DMS 273 (cell line): ENCODE measurements at regions not wholly inside any gene's neighbourhood (a gene's known extent, or its start where the extent isn't known, plus 50 kb on each side); places are given as distances from the start of the nearest gene placed in this dataset.
"Not testable (repeated sequence)": the region's sequence is repeated elsewhere in the genome, so short reads cannot be mapped to it uniquely, and the experiment has no call there.

Experiments
- DNase-seq: peaks from one replicate; lab custom pipeline; 2025; ENCODE audit not compliant: unreplicated experiment; lab: John Stamatoyannopoulos, UW

GRCh38 chr6:12543953-12544352, 172.6 kb upstream of the PHACTR1 start:
- no peak for DNase-seq

DNA sequence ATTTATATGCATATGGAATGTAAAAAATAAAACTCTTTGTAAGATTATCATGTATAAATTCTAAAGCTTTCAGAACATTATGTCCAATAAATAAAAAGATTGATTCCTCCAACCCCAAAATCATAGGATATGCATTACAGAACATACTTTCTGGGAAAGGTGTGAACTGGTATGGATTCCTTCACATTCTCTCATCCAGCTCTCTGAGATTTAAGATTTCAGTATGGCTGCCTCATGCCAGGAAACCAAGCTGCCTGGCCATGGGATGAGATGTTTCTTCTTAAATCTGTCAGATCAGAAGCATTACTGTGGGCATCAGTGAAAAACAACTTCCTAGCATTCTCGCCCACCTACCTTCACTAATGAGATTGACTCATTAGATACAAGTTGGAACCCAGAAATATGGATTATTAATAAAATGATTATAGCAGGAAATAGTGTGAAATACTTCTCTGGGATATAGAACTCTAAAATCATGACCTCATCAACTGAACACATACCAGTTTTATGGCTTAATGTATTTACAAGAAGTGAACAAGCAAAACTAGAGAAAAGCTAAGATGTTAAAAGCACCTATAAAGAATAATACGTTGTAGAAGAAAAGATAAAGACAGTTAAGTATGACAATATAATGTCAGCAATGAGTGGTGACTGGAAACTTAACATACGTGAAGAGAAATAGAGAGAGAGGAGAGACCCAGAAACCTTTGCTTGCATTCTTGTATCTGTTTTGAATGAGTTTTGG, 171.6 kb upstream of the PHACTR1 start:
- DNase-seq, result no peak

DNA sequence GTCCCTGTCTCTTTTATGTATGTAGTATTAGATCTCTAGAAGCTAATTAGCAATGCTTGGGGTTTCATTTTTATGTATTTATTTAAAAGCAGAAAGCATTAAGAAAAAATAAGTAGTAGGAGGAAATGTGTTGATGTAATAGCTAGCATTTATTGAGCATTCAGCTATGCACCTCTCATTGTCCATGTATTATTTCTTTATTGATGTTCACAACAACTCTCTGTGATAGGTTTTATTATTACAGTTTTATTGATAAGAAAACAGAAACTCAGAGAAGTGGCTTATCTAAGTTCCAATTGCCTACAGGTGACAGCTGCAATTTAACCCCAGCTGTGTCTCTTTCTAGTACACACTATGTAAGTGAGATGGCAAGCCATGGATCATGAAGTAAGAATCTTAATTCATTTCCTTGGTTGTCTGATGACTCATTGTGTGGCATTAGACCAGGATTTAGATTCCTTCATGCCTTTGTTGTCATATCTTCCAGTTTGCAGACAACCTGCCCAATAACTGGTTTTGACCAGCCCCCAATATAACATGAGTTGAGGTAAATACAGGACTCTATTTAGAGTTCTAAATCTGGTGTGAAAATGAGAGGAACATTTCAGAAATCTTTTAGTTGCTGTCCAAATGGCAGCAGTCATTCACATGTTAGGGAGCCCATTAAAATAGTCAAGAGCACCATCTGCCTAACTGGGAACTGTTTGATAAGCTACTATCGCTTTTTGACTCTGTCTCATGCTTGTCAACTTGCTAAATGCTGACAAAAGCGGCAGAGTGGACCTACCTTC, 170.8 kb upstream of the PHACTR1 start:
- no peak for DNase-seq

DNA sequence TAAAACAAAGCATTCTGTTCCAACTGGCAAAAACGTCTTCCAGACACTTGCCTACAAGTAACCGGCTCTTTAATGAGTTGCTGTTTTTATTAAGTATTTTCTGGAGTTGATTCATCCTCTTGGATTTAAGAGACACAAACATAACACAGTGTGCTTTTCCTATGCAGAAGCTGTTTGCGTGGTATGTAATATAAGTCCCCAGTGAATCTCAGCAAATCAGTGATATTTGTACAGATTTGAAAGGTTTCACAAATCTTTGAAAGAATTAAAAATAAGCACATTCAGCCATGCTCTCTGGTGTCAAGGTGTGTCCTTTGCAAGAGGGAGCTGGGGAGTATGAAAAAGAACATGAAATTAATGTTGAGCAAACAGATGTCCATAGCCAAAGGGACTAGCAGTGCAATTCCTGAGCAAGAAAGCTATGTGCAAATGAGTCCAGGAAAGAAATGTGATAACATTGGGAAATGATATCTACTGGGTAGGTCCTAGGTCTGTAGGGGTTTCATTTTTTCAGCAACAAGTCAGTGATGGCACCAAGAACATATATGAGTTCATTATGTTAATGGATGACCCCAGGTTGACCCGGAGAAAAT, 170.1 kb upstream of the PHACTR1 start:
- DNase-seq, result no peak

DNA sequence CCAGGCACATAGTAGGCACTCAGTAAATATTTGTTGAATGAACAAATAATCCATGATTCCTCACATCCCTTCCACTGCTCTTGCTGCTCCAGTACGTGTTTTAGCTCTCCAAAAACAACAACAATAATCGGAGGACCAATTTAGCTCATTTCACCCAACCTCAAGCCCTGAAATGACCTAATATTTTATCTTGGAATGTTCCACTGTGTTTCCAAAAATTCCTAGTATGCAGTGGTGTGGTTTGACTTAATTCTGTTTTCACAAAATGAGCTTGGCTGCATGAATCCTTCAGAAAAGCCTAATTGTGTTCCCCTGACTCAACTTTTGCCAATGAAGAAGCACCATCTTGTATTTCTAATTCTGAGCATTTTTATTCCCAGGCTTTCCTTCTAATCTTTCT, 168.0 kb upstream of the PHACTR1 start:
- no peak for DNase-seq

- not testable (repeated sequence) for DNase-seq
Observed at GRCh38 chr6:12549445-12549844, 167.1 kb upstream of the PHACTR1 start.

DNA sequence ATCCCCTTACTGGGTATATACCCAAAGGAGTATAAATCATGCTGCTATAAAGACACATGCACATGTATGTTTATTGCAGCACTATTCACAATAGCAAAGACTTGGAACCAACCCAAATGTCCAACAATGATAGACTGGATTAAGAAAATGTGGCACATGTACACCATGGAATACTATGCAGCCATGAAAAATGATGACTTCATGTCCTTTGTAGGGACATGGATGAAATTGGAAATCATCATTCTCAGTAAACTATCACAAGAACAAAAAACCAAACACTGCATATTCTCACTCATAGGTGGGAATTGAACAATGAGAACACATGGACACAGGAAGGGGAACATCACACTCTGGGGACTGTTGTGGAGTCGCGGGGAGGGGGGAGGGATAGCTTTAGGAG, 161.7 kb upstream of the PHACTR1 start:
- DNase-seq, result not testable (repeated sequence)

DNA sequence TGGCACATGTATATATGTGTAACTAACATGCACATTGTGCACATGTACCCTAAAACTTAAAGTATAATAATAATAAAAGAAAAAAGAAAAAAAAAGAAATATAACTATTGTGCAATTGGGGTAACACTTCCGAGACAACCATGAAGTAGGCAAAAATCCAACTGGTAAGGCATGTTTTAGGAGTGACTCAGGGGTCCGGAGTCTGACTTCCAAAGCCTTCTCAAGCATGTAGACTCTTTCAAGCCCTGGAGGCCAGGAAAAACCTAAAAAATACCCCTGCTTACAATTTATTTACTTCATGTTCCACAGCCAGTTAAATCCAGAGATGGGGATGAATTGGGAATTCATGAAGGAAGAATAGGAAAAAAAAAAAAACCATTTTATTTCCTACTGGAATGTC, 161.3 kb upstream of the PHACTR1 start:
- DNase-seq, result no peak

DNA sequence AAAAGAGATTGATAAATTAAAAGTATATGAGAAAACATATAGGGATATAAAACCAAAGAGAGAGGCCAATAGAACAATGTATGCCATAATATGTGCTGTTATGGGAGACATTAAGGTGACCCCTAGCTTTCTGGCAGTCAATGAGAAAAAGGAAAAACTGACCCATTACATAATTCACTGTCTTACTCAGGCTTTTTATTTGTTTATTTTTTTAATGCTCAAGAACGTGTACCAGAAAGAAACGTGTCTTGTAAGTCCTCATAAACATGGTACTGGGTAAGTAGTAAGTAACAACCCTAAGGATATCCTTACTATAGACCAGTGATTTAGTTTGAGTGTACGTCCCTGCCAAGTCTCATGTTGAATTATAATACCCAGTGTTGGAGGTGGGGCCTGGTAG, 160.8 kb upstream of the PHACTR1 start:
- no peak for DNase-seq

DNA sequence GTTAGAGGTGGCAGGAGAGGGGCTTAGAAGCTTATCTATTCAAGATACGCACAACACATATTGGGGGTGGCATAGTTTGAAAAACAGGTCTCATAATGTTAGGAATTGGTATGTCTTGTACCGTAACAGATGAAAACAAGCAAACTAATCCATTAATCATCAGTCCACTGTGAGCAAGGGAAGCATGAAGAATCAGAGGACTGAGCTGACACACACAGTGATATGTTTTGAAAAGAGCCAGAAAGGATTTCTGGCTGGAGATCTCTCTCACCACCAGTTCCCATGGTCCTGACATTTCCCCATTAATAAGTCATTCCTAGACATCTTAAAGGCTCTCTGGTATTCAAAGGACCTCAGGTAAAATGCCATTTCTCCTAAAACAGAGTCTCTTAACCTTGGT, 158.8 kb upstream of the PHACTR1 start:
- no peak for DNase-seq

GRCh38 chr6:12560315-12560714, 156.3 kb upstream of the PHACTR1 start:
- DNase-seq, result no peak

DNA sequence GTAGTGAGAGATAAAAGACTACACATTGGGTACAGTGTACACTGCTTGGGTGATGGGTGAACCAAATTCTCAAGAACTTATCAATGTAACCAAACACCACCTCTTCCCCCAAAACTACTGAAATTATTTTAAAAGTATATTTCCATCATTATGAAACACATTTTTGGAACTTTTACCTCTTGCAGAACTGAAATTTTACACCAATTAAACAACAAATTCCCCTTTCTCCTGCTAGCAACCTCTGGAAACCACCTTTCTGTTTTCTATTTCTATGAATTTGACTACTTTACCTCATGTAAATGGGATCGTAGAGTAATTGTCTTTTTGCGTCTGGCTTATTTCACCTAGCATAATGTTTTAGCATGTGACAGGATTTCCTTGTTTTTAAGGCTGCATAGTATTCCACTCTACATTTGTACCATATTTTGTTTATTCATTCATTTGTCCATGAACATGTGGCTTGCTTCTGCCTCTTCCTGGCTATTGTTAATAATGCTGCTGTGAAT, 149.9 kb upstream of the PHACTR1 start:
- DNase-seq, result no peak

DNA sequence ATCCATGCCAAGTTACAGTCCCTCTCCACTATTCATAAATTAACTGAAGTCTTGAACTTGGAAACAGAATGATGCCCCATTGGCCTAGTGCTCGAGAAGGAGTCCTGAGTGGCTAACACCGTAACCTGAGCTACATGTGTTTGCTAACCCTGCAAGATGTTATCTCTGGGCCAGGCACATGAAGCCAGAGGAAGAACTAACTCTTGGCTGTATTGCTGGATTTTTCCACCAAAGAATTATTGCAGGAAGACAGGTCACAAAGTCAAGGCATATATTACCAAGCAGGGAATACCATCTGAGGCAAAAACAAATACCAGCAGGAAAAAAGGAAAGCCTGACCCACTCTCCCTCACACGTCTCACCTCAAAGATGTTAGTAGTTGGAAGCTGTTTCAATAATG, 148.9 kb upstream of the PHACTR1 start:
- no peak for DNase-seq

- no peak for DNase-seq
Observed at GRCh38 chr6:12569646-12570045, 146.9 kb upstream of the PHACTR1 start.

DNA sequence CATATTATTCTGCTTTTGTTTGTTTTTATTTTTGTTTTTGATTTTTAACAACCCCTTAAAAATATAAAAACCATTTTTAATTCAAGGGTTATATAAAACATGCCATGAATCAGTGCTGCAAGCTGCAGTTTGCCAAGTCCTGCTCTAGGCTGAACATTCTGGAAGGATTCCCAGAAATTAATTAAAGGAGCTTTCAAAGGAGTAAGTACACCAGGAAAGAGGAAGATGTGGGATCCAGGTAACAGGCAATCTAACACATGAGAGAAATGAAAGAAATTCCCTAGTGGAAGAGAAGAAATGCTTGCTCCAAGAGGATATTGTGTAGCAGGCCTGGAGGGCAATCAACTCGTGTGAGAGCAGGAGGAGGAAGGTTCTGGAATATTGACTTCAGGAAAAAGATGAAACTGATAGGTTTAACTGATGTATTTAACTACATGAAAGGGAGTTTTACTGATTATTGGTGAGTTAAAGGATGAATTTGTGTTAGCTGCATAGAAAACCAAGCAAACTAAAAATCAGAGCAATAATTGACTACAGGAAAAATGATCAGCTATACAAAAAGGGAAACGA, 146.0 kb upstream of the PHACTR1 start:
- no peak for DNase-seq

DNA sequence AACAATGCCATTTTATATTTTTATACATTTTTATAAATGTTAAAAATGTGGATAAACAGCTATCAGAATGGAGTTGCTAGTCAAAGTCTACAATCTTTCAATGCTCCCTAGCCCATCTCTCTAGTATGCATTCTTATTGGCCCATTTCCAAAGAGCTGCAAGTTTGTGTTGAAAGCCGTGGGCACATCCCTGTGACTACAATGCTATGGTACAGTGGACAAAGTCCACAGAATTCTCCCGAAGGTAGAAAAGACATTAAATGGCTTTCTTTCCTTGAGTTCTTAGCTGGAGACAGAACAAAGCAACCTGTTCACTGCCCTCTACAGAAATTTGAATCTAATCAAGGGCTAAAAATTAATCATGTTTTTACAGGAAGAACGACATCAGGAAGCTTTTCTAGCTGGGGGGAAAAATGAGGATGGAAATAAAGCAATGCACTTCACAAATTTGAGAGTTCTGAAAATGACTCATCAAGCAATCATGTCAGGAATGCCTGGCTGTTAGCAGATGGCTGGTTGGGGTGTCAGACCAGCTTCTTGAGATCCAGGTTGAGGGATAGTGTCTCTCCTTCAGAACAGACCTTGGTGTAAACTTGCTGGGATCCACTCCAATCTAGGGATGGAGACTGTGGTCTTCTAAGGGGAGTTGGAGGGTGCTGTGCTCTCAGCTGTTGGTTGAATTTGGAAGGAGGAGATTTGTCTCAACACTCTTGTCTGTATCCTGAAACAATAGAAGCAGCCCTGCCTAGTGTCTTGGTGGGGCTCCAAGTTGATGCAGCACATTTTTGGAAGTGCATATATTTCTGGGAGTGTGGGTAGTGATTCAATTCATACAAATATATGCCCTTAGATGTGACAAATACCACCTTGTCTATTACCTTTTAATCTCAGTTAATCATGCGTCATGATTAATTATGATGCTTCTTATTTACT, 143.4 kb upstream of the PHACTR1 start:
- DNase-seq, result no peak

DNA sequence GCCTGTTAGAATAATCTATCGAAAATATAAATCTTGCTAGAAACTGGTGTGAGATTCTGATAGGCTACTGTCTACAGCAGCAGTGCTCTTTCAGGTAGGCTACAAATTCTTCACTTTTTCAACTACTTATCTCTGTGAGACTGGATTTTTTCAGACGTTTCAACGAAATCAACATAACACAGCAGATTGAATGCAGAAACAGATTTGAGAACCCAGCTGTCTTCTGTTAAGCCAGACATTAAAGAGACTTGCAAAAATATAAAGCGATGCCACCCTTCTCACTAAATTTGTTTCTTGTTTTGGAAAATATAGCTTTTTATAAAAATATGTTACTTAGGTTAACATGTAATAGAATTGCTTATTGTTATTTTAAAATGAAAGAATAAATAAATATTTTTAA, 140.6 kb upstream of the PHACTR1 start:
- DNase-seq, result no peak

GRCh38 chr6:12576389-12576788, 140.2 kb upstream of the PHACTR1 start:
- DNase-seq, result no peak

DNA sequence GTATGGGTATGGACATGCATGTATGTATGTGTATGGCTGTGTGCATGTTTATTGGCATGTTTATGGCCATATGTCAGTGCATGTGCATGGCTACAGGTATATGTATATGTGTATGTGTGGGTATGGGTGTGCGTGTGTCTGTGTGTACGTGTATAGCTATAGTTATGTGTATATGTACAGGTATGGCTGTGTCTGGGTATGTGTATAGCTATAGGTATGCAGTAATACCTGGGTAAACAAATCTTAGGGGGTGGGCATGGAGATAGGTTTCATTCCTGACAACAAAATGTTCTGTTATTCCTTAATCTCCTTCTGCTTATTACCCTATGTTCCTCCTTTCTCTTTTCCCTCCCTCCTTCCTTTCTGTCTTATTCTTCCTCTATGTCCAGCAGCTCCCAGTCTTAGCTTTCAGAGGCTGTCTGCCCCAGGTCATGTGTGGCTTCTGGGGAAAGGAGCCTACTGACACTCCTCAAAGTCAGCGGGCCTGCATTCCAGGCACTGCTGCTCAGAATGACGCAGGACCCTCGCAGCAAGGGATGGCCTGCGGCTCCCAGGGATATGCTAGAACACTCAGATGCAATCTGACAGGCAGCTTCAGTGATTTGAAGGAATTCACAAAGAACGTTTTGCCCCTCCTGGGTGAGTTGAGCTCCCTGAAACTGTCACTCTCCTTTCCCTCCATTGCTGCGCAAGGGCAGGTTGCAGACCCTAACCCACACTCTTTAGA, 139.3 kb upstream of the PHACTR1 start:
- no peak for DNase-seq

- no peak for DNase-seq
Observed at GRCh38 chr6:12578097-12578496, 138.5 kb upstream of the PHACTR1 start.
